GM12878 (cell line): ENCODE measurements at regions not wholly inside any gene's neighbourhood (a gene's known extent, or its start where the extent isn't known, plus 50 kb on each side); places are given as distances from the start of the nearest gene placed in this dataset.

ENCODE experiments used
- ATAC-seq: fragments of 200-7000 bp; cut with Tn5 transposase; 3 replicates; pipeline ENCODE4 v1.9.1; 2020; ENCODE audit warnings: mild to moderate bottlenecking, moderate library complexity
- BruUV-seq: library from RNA; stranded (reverse); fragments of 400-500 nt; replicated peaks from 2 replicates; lab custom pipeline; 2021; lab: Mats Ljungman, UMichigan
- CTCF ChIA-PET: fragments of 300-600 bp; sonication (Branson Sonifier 250); formaldehyde crosslinking; extraction: SDS; loops from one replicate; lab custom pipeline; 2021; ENCODE audit warnings: inconsistent platforms; lab: Yijun Ruan, JAX
- POLR2A ChIA-PET: fragments of 350-600 bp; formaldehyde crosslinking; extraction: SDS; loops from one replicate; lab custom pipeline; 2021; ENCODE audit warnings: inconsistent platforms; lab: Charles Lee
- RAD21 ChIA-PET: fragments of 300-600 bp; sonication (Branson Sonifier 250); formaldehyde crosslinking; loops from one replicate; lab custom pipeline; 2023; ENCODE audit warnings: antibody characterized with exemption; ENCODE audit not compliant: unreplicated experiment; lab: Charles Lee
- SMC1A ChIA-PET: fragments of 300-600 bp; sonication (Branson Sonifier 250); formaldehyde crosslinking; loops from one replicate; lab custom pipeline; 2023; ENCODE audit not compliant: unreplicated experiment, uncharacterized antibody; lab: Charles Lee
- DNase-seq: peaks from one replicate; pipeline ENCODE4 v3.0.0-alpha.2; 2011; ENCODE audit warnings: low read depth, low spot score
- FAIRE-seq: peaks from 3 replicates; lab custom pipeline; 2011; peaks lifted over from hg19 to GRCh38; lab: Jason Lieb, UNC
- H2AFZ ChIP-seq: 2 replicates; pipeline ENCODE4 v1.6.0; 2011; ENCODE audit warnings: low read depth, low read length, control low read depth; ENCODE audit not compliant: control insufficient read depth
- H3K27ac ChIP-seq: 2 replicates; pipeline ENCODE4 v1.5.1; 2011; ENCODE audit warnings: control low read depth; ENCODE audit not compliant: control insufficient read depth, insufficient read depth
- H3K27me3 ChIP-seq, 2 experiments: replicated peaks in 1 of 2; 2 replicates each; pipeline versions ENCODE4 v1.6.0 to v1.6.1; 2011; ENCODE audit warnings: low read length in 1 of 2; ENCODE audit not compliant: control insufficient read depth in 2 of 2, insufficient read depth in 2 of 2
- H3K36me3 ChIP-seq, 2 experiments: 2 replicates each; pipeline ENCODE4 v1.5.1; 2011; ENCODE audit warnings: low read length in 1 of 2; ENCODE audit not compliant: control insufficient read depth in 2 of 2, insufficient read depth in 2 of 2
- H3K4me1 ChIP-seq: 2 replicates; pipeline ENCODE4 v1.6.1; 2011; ENCODE audit warnings: mild to moderate bottlenecking, low read length, moderate library complexity, mixed read lengths; ENCODE audit not compliant: control insufficient read depth, insufficient read depth
- H3K4me2 ChIP-seq: 2 replicates; pipeline ENCODE4 v1.6.0; 2011; ENCODE audit warnings: control low read depth; ENCODE audit not compliant: control insufficient read depth, insufficient read depth
- H3K4me3 ChIP-seq: fragments of 200-600 bp; sonication (generic); 2 replicates; pipeline ENCODE4 v1.5.1; 2016
- H3K79me2 ChIP-seq: 2 replicates; pipeline ENCODE4 v1.6.0; 2011; ENCODE audit warnings: low read length; ENCODE audit not compliant: control insufficient read depth, insufficient read depth
- H3K9ac ChIP-seq: 2 replicates; pipeline ENCODE4 v1.8.0; 2011; ENCODE audit warnings: low read length, control low read depth, mixed read lengths; ENCODE audit not compliant: control insufficient read depth, insufficient read depth
- H3K9me3 ChIP-seq: replicated peaks from 3 replicates; pipeline ENCODE4 v1.5.1; 2011; ENCODE audit warnings: mild to moderate bottlenecking, low read length; ENCODE audit not compliant: control insufficient read depth, insufficient read depth
- H4K20me1 ChIP-seq: 2 replicates; pipeline ENCODE4 v1.6.0; 2011; ENCODE audit not compliant: control insufficient read depth, insufficient read depth
- CHD4 ChIP-seq: fragments of 200-600 bp; sonication (generic); IDR thresholded peaks from 2 replicates; pipeline ENCODE4 v1.6.1; 2016; ENCODE audit warnings: mild to moderate bottlenecking
- ESRRA ChIP-seq: IDR thresholded peaks from 2 replicates; pipeline ENCODE4 v1.6.1; 2012; ENCODE audit warnings: mild to moderate bottlenecking, low read length, improper control_type of control experiment
- HCFC1 ChIP-seq: fragments of 150-350 bp; IDR thresholded peaks from 2 replicates; pipeline ENCODE4 v1.6.1; 2014; ENCODE audit warnings: low read length
- MTA2 ChIP-seq: fragments of 450-650 bp; IDR thresholded peaks from 2 replicates; pipeline ENCODE4 v1.6.1; 2016; ENCODE audit warnings: low read depth, mild to moderate bottlenecking, moderate library complexity
- MYB ChIP-seq: fragments of 150-350 bp; IDR thresholded peaks from 2 replicates; pipeline ENCODE4 v1.6.1; 2014; ENCODE audit warnings: mild to moderate bottlenecking, low read depth, low read length, borderline replicate concordance
- PAX8 ChIP-seq: fragments of 450-650 bp; IDR thresholded peaks from 2 replicates; pipeline ENCODE4 v1.6.1; 2017; ENCODE audit warnings: mild to moderate bottlenecking, moderate library complexity
- RELB ChIP-seq: fragments of 450-650 bp; IDR thresholded peaks from 2 replicates; pipeline ENCODE4 v1.6.1; 2017; ENCODE audit warnings: low read depth, mild to moderate bottlenecking, moderate library complexity
- SIX5 ChIP-seq: IDR thresholded peaks from 2 replicates; pipeline ENCODE4 v1.6.1; 2011; ENCODE audit warnings: mild to moderate bottlenecking, low read depth, low read length, moderate library complexity; ENCODE audit not compliant: severe bottlenecking
- ZBTB40 ChIP-seq: fragments of 450-650 bp; IDR thresholded peaks from 2 replicates; pipeline ENCODE4 v1.6.1; 2016; ENCODE audit warnings: mild to moderate bottlenecking, moderate library complexity, borderline replicate concordance
- WGBS: methylation state at CpG from one replicate; pipeline ENCODE4 v1.1.6; 2016; ENCODE audit warnings: low lambda C conversion rate; ENCODE audit not compliant: insufficient replicate concordance, insufficient coverage; ENCODE audit errors: missing lambda C conversion rate; 5-methylcytosine and 5-hydroxymethylcytosine counted together
- in situ Hi-C: fragments of 300-500 bp; cut with MboI; formaldehyde crosslinking; loops from 9 replicates; pipeline ENCODE4 v1.14.3; 2018; ENCODE audit warnings: mixed read lengths
- intact Hi-C: fragments of 100-400 bp; cut with micrococcal nuclease; formaldehyde crosslinking; loops from one replicate; pipeline ENCODE4 v1.14.2; 2022; ENCODE audit not compliant: unreplicated experiment

- no peak for TF ChIP-seq ZBTB40
Measured at GRCh38 chr22:47782328-47783075, 1020.1 kb downstream of the TBC1D22A start (continued).

- ChIA-PET RAD21 (no interaction called here), POLR2A (no interaction called here), CTCF (no interaction called here), SMC1A (no interaction called here)
- in situ Hi-C loops = no loop called here
- WGBS = 49% methylated on average over 20 of the region's 20 CpGs
- Histone ChIP-seq H2AFZ (no peak overlapping the region), H3K27ac (no peak overlapping the region), H4K20me1 (no peaks in the 10 kb centered on the region), H3K27me3 (no peaks in the 10 kb centered on the region), H3K4me3 (no peak overlapping the region), H3K79me2 (no peaks in the 10 kb centered on the region), H3K9ac (no peak overlapping the region), H3K36me3 (no peaks in the 10 kb centered on the region), H3K4me1 (no peaks in the 10 kb centered on the region), H3K4me2 (no peak overlapping the region), H3K9me3 (no peaks in the 10 kb centered on the region; the same call in 2 of the 3 replicates)
- no peak for FAIRE-seq
- no peak for DNase-seq
- no TSS peak for BruUV-seq
- intact Hi-C loops = no loop called here
- TF ChIP-seq ESRRA (no peak), MYB (no peak), RELB (no peak), MTA2 (no peak), HCFC1 (no peak), SIX5 (no peak), PAX8 (no peak), CHD4 (no peak)
- no peak for ATAC-seq
Measured at GRCh38 chr22:47781427-47782111, 1019.1 kb downstream of the TBC1D22A start.
